GM18873 (cell line): ENCODE measurements at regions not wholly inside any gene's neighbourhood (a gene's known extent, or its start where the extent isn't known, plus 50 kb on each side); places are given as distances from the start of the nearest gene placed in this dataset.

Experiments used
- ATAC-seq: cut with Tn5 transposase; IDR thresholded peaks from one replicate; pipeline ENCODE4 v1.9.1; 2021; ENCODE audit warnings: mild to moderate bottlenecking, moderate library complexity, moderate number of reproducible peaks; ENCODE audit not compliant: unreplicated experiment, low FRiP score

DNA sequence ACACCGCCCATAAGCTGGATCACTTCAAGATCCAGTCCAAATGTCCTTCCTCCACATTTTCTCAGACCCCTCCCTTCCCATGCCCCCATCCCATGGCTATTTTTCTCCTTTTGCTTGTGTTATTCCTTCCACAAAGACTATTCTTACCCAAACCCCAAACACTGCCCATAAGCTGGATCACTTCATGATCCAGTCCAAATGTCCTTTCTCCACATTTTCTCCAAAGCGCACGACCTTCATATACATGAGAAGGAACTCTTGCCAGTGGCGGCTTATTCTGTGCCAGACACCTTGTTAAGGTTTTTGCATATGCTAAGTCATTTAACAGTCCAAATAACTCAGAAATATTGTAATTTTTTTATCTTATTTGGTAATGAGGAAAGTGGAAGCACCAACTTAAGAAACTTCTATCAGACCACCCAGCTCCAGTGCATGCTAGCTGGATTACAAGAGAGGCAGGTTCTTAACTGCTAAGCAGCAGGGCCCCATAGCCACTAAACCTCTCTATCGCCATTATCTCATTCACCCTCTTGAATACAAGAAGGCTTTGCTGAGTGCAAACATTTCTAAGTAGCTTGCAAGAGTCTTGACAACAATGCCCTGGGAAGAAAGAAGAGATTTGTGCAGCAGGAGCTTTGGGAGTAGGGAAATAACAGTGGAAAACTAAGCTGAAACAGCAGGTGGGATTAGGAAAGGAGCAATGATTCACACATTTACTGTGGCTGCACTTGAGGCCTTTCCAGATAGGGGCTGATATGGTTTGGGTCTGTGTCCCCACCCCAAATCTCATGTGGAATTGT lies 428.2 kb upstream of the MAF start:
- no peak for ATAC-seq

DNA sequence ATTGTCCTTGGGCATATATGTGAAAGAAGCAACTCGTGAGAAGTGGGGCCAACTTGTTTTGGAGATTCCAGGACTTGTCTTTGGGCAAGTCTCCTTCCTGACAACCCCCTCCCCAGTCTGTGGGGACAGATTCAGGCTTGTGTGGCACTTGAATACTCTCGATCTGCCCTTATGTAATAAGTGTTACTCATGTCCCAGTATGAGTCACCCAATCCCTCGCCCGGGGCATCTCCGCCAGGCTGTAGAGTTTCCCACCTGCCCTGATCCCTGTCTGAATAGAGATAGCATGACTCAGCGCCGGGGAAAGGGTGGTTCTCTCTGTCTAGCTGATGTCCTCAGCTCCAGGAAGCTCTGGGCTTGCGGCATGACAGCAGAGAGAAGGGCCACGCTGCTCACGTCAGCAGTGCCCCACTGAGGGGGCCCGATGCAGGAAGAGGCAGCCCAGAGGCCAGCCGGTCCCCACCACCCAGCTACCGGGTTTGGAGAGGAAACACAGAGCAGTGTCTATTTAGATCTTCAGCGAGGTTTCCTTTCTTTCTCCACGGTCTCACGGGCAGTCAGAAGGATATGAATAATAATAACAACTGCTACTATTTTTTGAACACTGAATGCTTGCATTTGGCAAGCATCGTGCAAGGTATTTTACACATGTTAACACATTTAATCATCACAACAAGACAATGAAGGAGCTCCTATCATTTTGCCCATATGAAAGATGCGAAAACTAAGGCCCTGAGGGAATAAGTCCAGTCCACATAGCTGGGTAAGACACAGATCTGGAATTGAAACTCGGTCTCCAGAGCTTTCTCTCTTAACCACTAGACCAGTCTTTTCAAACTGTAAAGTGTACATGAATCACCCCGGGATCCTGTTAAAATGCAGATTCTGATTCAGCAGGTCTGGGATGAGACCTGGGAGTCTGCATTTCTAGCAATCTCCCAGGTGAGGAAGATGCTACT lies 426.7 kb upstream of the MAF start:
- no peak for ATAC-seq

DNA sequence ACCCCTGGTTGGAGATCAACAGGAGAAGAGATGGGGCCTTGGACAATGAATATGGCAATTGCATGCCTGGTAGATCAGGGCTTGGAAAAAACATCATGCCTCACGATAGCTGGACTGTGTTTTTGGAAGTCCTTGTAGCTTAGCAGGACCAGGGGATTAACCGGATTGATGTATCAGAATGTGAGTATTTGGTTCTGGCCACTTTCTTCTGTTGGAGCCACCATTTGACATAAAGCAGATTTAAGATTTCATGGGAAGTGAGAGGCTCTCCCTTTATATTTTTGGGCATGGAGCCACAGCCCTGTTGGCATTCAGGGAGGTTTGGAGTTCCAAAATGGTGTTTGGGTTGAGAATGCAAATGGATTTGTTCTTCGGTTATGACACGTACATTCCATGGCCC lies 424.7 kb upstream of the MAF start:
- no peak for ATAC-seq

DNA sequence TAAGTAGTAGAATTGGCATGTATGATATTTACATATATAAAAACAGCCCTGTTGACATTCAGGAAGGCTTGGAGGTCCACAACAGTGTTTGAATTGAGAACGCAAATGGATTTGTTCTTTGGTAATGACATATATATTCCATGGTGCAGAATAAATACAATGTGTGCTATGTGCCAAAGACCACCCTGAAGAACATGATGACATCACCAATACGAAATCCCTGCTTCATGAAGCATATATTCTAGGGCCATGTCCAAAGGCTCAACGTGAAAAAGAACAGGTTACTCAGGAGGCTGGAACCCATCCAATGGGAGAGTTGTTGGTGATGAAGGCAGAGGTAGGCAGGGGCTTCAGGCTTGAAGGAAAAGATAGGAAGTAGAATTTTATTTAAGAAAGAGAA lies 423.9 kb upstream of the MAF start:
- ATAC-seq, result no peak

DNA sequence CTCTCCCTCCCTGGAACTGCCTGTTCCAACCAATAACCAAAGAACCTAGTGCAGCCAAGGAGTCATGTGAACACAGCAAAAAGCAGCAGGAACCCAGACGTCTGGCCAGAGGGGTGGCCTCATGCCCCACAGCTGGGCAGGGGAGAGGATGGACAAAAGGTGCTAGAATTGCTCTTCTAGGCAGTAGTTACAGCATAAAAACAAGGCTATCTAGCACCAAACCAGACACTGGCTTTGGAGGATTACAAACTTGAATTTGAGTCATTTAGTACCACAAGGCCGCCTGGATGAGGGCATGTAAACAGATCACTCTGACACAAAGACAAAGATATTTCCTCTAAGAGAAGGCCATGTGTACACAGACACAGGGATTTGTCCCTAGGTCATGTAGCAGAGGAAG lies 423.3 kb upstream of the MAF start:
- ATAC-seq, result no peak

DNA sequence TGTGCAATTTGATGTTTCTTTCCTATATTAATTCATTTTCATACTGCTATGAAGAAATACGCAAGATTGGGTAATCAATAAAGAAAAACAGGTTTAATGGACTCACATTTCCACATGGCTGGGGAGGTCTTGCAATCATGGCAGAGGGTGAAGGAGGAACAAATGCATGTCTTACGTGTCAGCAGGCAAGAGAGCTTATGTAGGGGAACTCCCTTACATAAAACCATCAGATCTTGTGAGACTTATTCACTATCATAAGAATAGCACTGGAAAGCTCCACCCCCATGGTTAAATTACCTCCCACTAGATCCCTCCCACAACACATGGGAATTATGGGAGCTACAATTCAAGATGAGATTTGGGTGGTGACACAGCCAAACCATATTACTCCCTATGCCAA lies 418.9 kb upstream of the MAF start:
- no peak for ATAC-seq

DNA sequence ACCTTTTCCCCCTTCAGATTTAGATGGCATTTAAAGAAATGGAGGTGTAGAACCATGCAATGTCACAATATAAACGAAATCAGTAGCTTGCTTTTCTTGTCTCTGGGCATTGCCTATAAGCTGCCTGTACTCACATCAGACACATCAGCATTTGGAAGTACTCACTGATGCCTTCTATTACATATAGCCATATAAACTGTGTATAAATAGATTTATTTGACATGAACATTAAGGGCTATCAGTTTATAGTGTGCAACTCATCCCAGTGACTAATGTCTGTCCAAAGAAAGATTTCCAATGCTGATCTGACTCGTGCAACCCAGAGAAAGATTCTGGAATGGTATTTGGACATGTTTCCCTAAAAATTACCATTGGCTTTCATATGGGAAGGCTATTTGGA lies 417.9 kb upstream of the MAF start:
- ATAC-seq, result no peak

DNA sequence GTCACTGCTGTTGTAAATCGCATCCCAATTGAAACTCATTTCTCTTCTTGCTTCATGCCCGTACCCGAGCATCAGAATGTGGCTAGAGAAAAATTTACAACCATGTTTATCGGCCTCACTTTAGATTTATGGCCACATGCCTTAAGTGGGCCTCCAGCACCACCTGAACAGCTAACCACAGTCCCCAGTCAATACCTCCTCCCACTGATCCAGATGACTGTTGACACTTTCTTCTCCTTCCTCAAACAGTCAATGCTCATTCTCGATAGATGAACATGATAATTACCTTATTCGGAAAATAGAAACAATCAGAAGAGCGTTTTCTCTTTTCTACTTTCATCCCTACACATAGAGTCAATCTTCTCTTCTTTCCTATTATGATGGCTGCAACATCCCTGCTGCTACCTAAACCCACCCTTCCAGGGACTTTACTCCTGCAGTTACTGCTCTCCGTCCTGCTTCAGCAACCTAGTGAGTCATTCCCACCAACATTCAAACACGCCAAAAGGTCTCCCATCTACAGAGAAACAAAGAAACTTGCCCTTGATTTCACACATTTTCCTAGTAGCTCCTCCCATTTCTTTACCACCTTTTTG lies 416.3 kb upstream of the MAF start:
- ATAC-seq, result no peak

DNA sequence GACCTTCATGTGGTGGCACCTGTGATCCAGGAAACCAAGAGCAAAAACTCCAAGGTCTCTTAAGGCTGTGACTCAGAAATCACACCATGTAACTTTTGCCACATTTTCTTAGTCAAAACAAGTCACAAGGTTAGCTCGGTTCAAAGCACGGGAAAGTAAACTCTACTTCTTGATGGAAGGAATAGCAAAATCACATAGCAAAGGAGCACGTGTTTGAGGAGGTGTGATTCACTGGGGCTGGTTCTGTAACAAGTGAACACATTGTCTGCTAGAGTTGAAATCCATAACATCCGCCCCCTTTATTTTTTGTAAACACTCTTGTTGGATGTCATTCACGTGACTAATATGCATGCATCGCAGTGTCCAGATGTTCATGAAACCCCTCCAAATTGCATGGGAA lies 415.0 kb upstream of the MAF start:
- ATAC-seq, result no peak

DNA sequence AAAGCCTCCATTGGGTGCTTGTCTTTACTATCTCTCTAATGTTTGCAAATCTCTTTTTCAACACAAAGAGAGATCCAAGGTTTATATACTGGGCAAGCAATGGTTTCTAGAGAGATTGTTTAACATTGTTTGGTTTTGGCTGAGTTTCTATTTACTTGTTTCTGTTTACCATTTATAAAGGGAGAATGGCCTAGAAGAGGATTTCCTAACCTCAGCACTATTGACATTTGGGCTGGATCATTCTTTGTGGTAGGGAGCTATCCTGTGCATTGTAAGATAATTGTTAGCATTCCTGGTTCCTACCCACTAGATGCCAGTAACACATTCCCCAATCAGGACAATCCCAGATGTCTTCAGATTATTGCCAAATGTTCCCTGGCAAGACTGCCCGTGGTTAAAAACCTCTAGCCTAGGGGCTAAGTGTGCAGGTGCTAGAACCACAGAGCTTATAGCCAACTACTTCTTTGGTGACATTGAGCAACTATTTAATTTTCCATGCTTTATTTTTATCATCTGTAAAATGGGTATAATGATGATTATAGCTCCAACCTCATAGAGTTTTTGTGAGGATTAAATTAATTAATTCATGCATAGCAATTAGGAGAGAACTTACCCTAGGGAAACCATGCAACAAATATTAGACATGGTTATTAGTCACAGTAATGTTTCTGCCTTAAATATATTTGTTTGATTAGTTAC lies 413.9 kb upstream of the MAF start:
- ATAC-seq, result no peak

DNA sequence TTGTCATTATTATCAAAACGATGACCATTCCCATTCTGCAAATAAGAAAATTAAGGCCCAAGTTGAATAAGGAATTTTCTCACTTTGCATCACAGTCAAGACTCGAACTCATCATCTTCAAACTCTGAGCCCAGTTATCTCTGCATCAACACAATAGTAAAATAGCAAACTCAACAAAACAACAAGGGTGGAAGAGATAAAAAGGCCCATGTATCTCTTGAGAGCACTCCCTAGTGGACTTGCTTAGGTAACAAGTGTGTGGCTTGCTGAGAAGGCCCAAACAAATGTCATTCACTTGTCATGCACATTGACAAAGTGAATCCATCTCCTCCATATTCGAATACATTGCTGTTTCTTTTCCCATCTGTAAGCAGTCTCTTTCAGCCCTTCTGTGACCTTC lies 412.0 kb upstream of the MAF start:
- no peak for ATAC-seq

DNA sequence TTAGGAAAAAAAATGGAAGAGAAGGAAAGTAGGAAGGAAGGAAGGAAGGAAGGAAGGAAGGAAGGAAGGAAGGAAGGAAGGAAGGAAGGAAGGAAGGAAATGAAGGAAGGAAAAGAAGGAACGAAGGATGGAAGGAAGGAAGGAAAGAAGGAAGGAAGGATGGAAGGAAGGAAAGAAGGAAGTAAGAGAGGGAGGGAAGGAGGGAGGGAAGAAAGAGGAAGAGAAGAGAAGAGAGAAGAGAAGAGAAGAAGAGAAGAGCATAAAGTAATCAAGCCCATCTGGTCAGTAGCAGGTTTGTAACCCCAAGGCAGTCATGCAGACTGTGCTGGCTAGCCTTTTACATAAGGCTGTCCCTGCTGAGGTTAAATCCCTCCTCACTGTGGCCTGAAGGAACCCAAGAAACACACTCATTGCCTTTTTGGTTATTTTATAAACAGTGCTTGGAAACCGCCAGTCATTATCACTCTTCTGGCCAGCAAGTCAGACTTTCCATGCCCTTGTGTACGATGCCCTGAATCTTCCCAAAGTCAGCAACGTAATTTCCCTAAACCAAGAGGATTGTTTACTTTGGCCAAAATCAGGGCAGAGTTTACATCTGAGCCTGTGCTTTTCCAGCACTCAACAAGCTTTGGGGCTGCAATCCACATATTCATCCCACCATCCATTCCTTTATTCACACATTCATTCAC lies 409.6 kb upstream of the MAF start:
- no peak for ATAC-seq

DNA sequence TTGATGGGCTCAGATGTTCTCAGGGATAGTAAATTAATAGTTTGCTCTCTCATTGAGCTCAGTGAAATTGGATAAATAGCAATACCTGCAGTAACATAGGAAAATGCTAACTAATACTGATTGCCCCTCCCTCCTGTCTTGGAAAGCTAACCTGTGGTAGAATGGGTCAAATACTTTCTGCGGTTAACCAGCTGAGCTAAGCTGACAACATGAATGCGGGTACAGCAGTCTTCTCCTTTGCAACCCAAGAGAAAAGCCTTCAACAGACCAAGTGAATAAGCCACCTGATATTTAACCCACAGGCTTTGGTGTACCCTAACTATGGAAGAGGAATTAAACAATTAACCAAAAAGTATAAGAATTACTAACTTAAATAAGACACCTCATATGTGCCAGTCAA lies 408.3 kb upstream of the MAF start:
- ATAC-seq, result no peak

DNA sequence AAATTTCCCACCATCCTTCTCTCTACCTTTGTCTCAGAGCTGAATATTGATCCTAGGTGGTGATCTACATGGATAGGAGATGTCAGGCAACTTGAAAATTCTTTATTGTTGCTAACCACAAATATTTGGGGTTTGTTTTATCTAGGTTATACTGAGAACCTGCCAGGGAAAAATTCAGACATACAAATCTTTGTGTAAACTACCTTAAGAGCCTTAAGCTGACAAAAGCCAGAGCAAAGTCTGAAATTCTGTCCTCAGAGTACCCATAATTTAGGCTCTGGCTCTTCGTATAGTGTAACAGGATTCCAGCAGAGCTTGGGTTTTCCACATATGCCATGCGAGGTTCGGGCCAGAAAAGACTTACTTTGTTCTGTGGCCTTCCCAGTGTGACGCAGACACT lies 406.7 kb upstream of the MAF start:
- no peak for ATAC-seq

DNA sequence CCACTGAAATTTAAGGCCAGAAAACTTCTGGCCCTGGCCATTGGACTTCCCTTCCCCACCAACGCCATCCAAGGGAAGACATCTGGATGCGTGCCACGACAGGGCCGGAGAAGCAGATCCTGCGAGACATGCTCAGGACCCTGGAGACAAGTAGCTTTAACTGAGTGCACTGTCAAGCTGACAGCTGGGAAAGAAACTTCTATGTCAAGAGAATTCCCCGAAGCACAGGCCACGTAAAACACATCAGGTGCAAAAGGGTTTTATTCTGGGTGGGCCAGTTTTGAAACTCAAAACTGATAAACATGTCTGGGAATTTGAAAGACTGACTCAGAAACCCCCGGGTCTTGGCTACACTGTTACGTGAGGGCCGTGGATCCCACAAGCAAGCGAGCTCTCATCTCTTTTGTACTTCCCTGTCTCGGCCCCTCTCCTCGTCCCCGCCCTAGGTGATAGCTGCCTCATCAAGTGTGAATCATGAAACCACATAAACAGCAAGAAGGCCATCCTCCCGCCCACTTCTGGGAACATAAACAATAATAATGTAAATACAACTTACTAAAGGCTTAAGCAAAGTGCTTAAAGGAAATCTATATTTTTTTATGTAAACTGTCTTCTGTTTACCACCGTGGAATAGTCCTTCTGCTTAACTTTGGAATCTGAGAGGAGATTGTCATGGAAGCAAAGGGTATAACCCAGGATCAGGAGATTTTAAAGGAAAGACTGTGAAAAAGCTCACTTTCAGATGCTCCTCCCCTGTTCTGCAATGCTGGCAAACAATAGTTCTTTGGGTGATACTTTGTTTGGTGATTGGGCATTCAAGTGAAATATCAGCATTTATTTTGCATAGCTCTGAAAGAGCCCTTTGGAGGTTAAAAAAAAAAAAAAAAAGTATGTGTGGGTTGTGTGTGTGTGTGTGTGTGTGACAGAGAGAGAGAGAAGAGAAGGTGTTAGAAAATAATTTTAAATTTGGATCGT lies 406.0 kb upstream of the MAF start:
- no peak for ATAC-seq

DNA sequence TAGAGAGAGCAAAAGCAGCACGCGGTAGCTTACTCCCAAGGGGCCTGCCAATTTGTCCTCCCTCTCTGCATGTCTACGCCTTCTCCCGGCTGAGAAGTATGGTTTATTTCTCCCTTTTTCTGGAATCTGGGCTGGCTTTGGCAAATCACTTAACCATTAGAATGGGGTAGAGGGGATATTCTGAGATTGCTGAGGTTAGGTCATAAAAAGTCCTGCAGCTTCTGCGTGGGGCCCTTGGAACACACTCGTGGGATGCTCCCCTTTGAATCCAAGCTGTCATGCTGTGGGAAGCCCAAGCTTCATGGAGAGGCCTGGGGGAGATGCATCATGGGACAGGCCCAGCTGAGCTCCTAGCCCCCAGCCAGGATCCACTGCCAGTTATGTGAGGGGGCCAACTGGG lies 403.6 kb upstream of the MAF start:
- no peak for ATAC-seq

DNA sequence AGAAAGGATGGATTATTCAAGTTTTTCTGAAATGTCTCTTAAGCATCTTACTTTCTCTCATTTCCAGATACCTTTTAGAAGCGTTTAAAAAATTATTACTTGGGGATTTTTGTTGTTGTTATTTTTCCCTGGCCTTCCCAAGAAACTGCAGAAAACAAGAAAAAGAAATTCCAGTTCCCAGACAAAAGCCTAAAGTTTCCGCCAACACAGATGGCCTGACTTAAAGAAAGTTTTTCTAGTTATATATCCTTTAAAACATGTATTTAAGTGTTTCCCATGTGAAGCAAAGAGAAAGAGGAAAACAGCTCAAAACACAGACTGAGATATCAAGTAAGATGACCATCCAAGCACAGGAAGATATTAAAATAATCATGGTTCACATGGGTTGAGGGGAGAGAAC lies 401.7 kb upstream of the MAF start:
- ATAC-seq, result no peak

DNA sequence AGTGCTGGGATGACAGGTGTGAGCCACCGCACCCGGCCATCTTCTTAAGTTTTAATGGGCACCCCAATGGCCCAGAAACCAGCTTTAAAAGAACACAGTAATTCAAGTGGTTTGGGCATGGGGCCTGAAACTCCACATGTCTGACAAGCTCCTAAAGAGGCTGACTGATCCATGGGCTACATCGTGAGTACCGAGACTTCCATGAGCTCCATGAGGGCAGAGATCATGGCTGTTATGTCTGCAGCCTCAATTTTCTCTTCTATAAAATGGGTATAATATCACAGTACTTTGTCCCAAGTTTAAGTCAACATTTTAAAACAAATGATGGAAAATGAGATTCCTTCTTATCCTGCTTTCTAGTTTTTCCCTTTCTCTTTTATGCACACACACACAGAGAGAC lies 397.6 kb upstream of the MAF start:
- no peak for ATAC-seq

DNA sequence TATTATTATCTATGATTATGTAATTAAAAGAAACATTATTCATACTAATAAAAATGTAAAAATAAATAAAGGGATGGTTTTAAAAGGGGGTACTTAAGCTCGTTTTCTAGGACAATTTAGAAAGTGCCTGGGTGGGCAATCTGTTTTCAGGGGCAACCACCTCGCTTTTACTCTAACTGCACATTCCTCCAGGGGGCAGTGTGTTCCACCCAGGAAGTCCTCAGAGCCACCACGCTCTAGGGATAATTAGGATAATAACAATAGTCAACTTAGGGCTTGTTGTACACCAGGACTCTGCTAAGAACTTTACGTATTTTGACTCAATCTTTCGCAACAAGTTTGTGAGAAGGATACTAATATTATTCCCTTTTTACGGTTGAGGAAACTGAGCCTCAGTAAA lies 396.7 kb upstream of the MAF start:
- no peak for ATAC-seq
